ENCODE measurements at regions not wholly inside any gene's neighbourhood (a gene's known extent, or its start where the extent isn't known, plus 50 kb on each side); places are given as distances from the start of the nearest gene placed in this dataset.

GRCh38 chr2:16798472-16798871, 132.8 kb upstream of the CYRIA start:
- TF ChIP-seq CTCF (IDR thresholded peaks at IDR 0.05) (no peak), POLR2AphosphoS5 (IDR thresholded peaks at IDR 0.05) (no peak)

Measured in prostate gland (tissue), 2 donors.